ENCODE measurements at regions not wholly inside any gene's neighbourhood (a gene's known extent, or its start where the extent isn't known, plus 50 kb on each side); places are given as distances from the start of the nearest gene placed in this dataset.
A peak's percentile ranks its signal among the peaks of the same experiment; 100 is the strongest.

- TF ChIP-seq BRF2 (IDR thresholded peaks at IDR 0.05; ENCODE audit: borderline replicate concordance, insufficient read depth, insufficient read length) (no peak), TARDBP (IDR thresholded peaks at IDR 0.05) (no peak), IFI16 (CRISPR knock-in tag; IDR thresholded peaks at IDR 0.05) (no peak), SMC3 (conservative IDR thresholded peaks at IDR 0.05; ENCODE audit: insufficient read depth, low read depth, low read length) (peak; percentile 58; the same call in 1 of the 2 replicates), RCOR1 (IDR thresholded peaks at IDR 0.05; ENCODE audit: borderline replicate concordance in 1 of 2, low read depth in 2 of 2, low read length in 2 of 2) (peak in 1 of 2 experiments; percentile 26; a peak in 1 of 4 replicates), RFX5 (IDR thresholded peaks at IDR 0.05; ENCODE audit: low read depth, low read length) (peak; percentile 96), L3MBTL2 (IDR thresholded peaks at IDR 0.05) (peak; percentile 85), CTBP1 (IDR thresholded peaks at IDR 0.05; ENCODE audit: borderline replicate concordance) (no peak), REST (IDR thresholded peaks at IDR 0.05; ENCODE audit: borderline replicate concordance) (peak; percentile 58; the same call in 1 of the 2 replicates), REST (CRISPR knock-in tag; IDR thresholded peaks at IDR 0.05; ENCODE audit: low read depth) (no peak), CTCFL (IDR thresholded peaks at IDR 0.05; ENCODE audit: borderline replicate concordance, insufficient read depth, low read depth, low read length, poor library complexity, severe bottlenecking) (peak; percentile 93), TAF1 (IDR thresholded peaks at IDR 0.05; ENCODE audit: control insufficient read depth, extremely low read depth, insufficient read depth, low read length, severe bottlenecking) (no peak), CBX3 (IDR thresholded peaks at IDR 0.05; ENCODE audit: borderline replicate concordance in 1 of 2, low read length in 2 of 2) (0 out of 3 replicates have a peak, but pooled peaks of 1 of the 2 experiments have one; percentile 21)
Observed at GRCh38 chr12:67441736-67442346, 172.7 kb downstream of the CAND1 start (continued).

All from K562 (cell line).